ENCODE measurements at regions not wholly inside any gene's neighbourhood (a gene's known extent, or its start where the extent isn't known, plus 50 kb on each side); places are given as distances from the start of the nearest gene placed in this dataset.

- CTCF ChIA-PET, result interaction anchor here (1.3 kb wide), 1 partner anchor 43 kb away, joined by 4 read pairs; no protein-coding TSS in a partner anchor
- Histone ChIP-seq H3K4me3 (ENCODE audit: low read depth, low read length) (no peak overlapping the region), H3K27ac (ENCODE audit: low read depth, low read length) (no peak overlapping the region), H3K9me3 (ENCODE audit: control insufficient read depth, insufficient read depth, low read length) (no peaks in the 10 kb centered on the region), H3K27me3 (ENCODE audit: control insufficient read depth, insufficient read depth, low read length) (no peaks in the 10 kb centered on the region)
- POLR2A ChIA-PET, result no interaction called here
- no peak for TF ChIP-seq CTCF (IDR thresholded peaks at IDR 0.05; ENCODE audit: low read depth, low read length)
- DNase-seq (ENCODE audit: low read depth, low spot score), result no peak
Measured at GRCh38 chr14:21960636-21961035, 287.0 kb upstream of the OR4E1 start.

- H3K9me3 ChIP-seq (ENCODE audit: control insufficient read depth, insufficient read depth, low read length), result no peaks in the 10 kb centered on the region
- H3K27me3 ChIP-seq (ENCODE audit: control insufficient read depth, insufficient read depth, low read length), result no peaks in the 10 kb centered on the region
- ChIA-PET POLR2A (no interaction called here), CTCF (no interaction called here)
- no peak overlapping the region for H3K27ac ChIP-seq (ENCODE audit: low read depth, low read length)
- TF ChIP-seq CTCF (IDR thresholded peaks at IDR 0.05; ENCODE audit: low read depth, low read length), result no peak
- H3K4me3 ChIP-seq (ENCODE audit: low read depth, low read length), result no peak overlapping the region
- no peak for DNase-seq (ENCODE audit: low read depth, low spot score)
Measured at GRCh38 chr14:21941885-21942284, 268.3 kb upstream of the OR4E1 start.

- no peak for DNase-seq (ENCODE audit: low read depth, low spot score)
- Histone ChIP-seq H3K27ac (ENCODE audit: low read depth, low read length) (no peak overlapping the region), H3K4me3 (ENCODE audit: low read depth, low read length) (no peak overlapping the region), H3K9me3 (ENCODE audit: control insufficient read depth, insufficient read depth, low read length) (no peaks in the 10 kb centered on the region), H3K27me3 (ENCODE audit: control insufficient read depth, insufficient read depth, low read length) (no peaks in the 10 kb centered on the region)
- ChIA-PET POLR2A (no interaction called here), CTCF (no interaction called here)
- TF ChIP-seq CTCF (IDR thresholded peaks at IDR 0.05; ENCODE audit: low read depth, low read length), result peak; percentile 42
Measured at GRCh38 chr14:21940887-21941856, 267.6 kb upstream of the OR4E1 start.

- Histone ChIP-seq H3K4me3 (ENCODE audit: low read depth, low read length) (no peak overlapping the region), H3K9me3 (ENCODE audit: control insufficient read depth, insufficient read depth, low read length) (no peaks in the 10 kb centered on the region), H3K27me3 (ENCODE audit: control insufficient read depth, insufficient read depth, low read length) (no peaks in the 10 kb centered on the region), H3K27ac (ENCODE audit: low read depth, low read length) (no peak overlapping the region)
- ChIA-PET POLR2A (no interaction called here), CTCF (no interaction called here)
- TF ChIP-seq CTCF (IDR thresholded peaks at IDR 0.05; ENCODE audit: low read depth, low read length), result no peak
- DNase-seq (ENCODE audit: low read depth, low spot score), result no peak
Measured at GRCh38 chr14:21939836-21940235, 266.2 kb upstream of the OR4E1 start.

GRCh38 chr14:21937996-21938395, 264.4 kb upstream of the OR4E1 start:
- H3K27me3 ChIP-seq (ENCODE audit: control insufficient read depth, insufficient read depth, low read length), result no peaks in the 10 kb centered on the region
- H3K9me3 ChIP-seq (ENCODE audit: control insufficient read depth, insufficient read depth, low read length), result no peaks in the 10 kb centered on the region
- H3K4me3 ChIP-seq (ENCODE audit: low read depth, low read length), result no peak overlapping the region
- POLR2A ChIA-PET, result no interaction called here
- no peak for TF ChIP-seq CTCF (IDR thresholded peaks at IDR 0.05; ENCODE audit: low read depth, low read length)
- DNase-seq (ENCODE audit: low read depth, low spot score), result no peak
- CTCF ChIA-PET, result no interaction called here
- H3K27ac ChIP-seq (ENCODE audit: low read depth, low read length), result no peak overlapping the region
